ENCODE measurements at regions not wholly inside any gene's neighbourhood (a gene's known extent, or its start where the extent isn't known, plus 50 kb on each side); places are given as distances from the start of the nearest gene placed in this dataset.

DNA sequence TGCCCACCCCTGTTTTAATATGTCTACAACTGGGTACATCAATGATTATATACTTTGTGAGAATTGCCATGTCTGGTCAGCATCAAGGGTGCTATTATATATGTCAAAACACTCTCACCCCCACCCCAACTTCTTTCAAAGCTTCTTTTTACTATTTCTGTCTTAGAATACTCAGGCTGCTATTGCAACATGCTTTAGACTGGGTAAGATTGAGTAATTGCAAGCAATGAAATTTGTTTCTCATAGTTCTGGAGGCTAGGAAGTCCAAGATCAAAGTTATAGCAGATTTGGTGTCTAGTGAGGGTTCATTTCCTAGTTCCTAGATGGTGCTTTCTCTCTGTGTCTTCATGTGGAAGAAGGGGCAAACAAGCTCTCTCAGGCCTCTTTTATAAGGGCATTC, 100.5 kb upstream of the KCNK1 start:
- TF ChIP-seq, protein P1, sequence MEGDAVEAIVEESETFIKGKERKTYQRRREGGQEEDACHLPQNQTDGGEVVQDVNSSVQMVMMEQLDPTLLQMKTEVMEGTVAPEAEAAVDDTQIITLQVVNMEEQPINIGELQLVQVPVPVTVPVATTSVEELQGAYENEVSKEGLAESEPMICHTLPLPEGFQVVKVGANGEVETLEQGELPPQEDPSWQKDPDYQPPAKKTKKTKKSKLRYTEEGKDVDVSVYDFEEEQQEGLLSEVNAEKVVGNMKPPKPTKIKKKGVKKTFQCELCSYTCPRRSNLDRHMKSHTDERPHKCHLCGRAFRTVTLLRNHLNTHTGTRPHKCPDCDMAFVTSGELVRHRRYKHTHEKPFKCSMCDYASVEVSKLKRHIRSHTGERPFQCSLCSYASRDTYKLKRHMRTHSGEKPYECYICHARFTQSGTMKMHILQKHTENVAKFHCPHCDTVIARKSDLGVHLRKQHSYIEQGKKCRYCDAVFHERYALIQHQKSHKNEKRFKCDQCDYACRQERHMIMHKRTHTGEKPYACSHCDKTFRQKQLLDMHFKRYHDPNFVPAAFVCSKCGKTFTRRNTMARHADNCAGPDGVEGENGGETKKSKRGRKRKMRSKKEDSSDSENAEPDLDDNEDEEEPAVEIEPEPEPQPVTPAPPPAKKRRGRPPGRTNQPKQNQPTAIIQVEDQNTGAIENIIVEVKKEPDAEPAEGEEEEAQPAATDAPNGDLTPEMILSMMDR (IDR thresholded peaks at IDR 0.05 in 8 of 11, conservative IDR thresholded peaks at IDR 0.05 in 3 of 11), result no peak
- TF ChIP-seq POLR2AphosphoS5 (IDR thresholded peaks at IDR 0.05), result no peak

Measured in spleen (tissue), 7 donors.